ENCODE measurements at regions not wholly inside any gene's neighbourhood (a gene's known extent, or its start where the extent isn't known, plus 50 kb on each side); places are given as distances from the start of the nearest gene placed in this dataset.

GRCh38 chr3:96070678-96071077 lies 743.7 kb upstream of the EPHA6 start:
- no peaks in the 10 kb centered on the region for H4K20me1 ChIP-seq (ENCODE audit: low read depth, low read length)
- no peak for TF ChIP-seq EZH2phosphoT487 (conservative IDR thresholded peaks at IDR 0.05; ENCODE audit: low read length)
- H3K36me3 ChIP-seq (ENCODE audit: low read length): no peaks in the 10 kb centered on the region
- no peak overlapping the region for H2AFZ ChIP-seq (ENCODE audit: low read depth, low read length, severe bottlenecking)
- no peaks in the 10 kb centered on the region for H3F3A ChIP-seq (ENCODE audit: insufficient read depth)
- H3K79me2 ChIP-seq (ENCODE audit: insufficient read depth, low read length): no peaks in the 10 kb centered on the region
- no peaks in the 10 kb centered on the region for H3K27me3 ChIP-seq (ENCODE audit: low read length)
- H3K4me3 ChIP-seq (ENCODE audit: insufficient read depth, low read length, poor library complexity, severe bottlenecking): no peak overlapping the region
- H3K9ac ChIP-seq (ENCODE audit: low read length): no peak overlapping the region
- no peak overlapping the region for H3K4me2 ChIP-seq (ENCODE audit: low read depth, low read length, poor library complexity, severe bottlenecking)
- peaks cover 17% of the 10 kb centered on the region; the same call in 1 of the 2 replicates for H3K9me3 ChIP-seq (ENCODE audit: insufficient read depth, low read length)
- H3K9me2 ChIP-seq (replicated peaks; ENCODE audit: insufficient read depth, low read length): no peaks in the 10 kb centered on the region
- no peak overlapping the region for H3K27ac ChIP-seq (ENCODE audit: low read depth, low read length)

- peaks cover 17% of the 10 kb centered on the region; the same call in 1 of the 2 replicates for H3K9me3 ChIP-seq (ENCODE audit: insufficient read depth, low read length)
- TF ChIP-seq CTCF (IDR thresholded peaks at IDR 0.05; ENCODE audit: insufficient read depth, low read length, poor library complexity, severe bottlenecking): no peak
- no peak for TF ChIP-seq EZH2phosphoT487 (conservative IDR thresholded peaks at IDR 0.05; ENCODE audit: low read length)
- H3K27me3 ChIP-seq (ENCODE audit: low read length): no peaks in the 10 kb centered on the region
Measured at GRCh38 chr3:96071097-96071496, 743.3 kb upstream of the EPHA6 start.

DNA sequence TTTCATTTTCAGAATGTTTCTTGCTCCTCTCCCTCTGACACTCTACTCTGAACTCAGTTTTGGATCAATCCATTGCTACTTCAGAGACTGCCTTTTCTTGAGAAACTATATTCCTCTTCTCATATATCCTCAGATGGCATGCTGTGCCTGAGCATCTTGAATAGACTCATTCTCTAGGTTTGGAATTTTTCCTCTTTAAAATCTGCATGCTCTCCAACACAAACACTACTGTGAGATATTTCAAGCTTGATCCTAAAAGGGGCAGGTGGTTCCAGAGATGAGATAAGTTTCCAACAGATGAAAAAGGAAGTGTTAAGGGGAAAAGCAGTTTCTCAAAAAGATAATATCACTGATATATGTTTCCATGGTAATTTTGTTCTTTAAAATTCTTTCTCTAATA lies 742.2 kb upstream of the EPHA6 start:
- no peaks in the 10 kb centered on the region for H4K20me1 ChIP-seq (ENCODE audit: low read depth, low read length)
- H3K9me2 ChIP-seq (replicated peaks; ENCODE audit: insufficient read depth, low read length): no peaks in the 10 kb centered on the region
- H3K36me3 ChIP-seq (ENCODE audit: low read length): no peaks in the 10 kb centered on the region
- H3K4me2 ChIP-seq (ENCODE audit: low read depth, low read length, poor library complexity, severe bottlenecking): no peak overlapping the region
- no peaks in the 10 kb centered on the region for H3F3A ChIP-seq (ENCODE audit: insufficient read depth)
- H3K4me3 ChIP-seq (ENCODE audit: insufficient read depth, low read length, poor library complexity, severe bottlenecking): no peak overlapping the region
- H3K27me3 ChIP-seq (ENCODE audit: low read length): no peaks in the 10 kb centered on the region
- no peak overlapping the region for H3K27ac ChIP-seq (ENCODE audit: low read depth, low read length)
- H2AFZ ChIP-seq (ENCODE audit: low read depth, low read length, severe bottlenecking): no peak overlapping the region
- H3K9ac ChIP-seq (ENCODE audit: low read length): no peak overlapping the region
- TF ChIP-seq EZH2phosphoT487 (conservative IDR thresholded peaks at IDR 0.05; ENCODE audit: low read length) (no peak), CTCF (IDR thresholded peaks at IDR 0.05; ENCODE audit: insufficient read depth, low read length, poor library complexity, severe bottlenecking) (no peak)
- no peaks in the 10 kb centered on the region for H3K79me2 ChIP-seq (ENCODE audit: insufficient read depth, low read length)
- H3K9me3 ChIP-seq (ENCODE audit: insufficient read depth, low read length): peaks cover 17% of the 10 kb centered on the region; the same call in 1 of the 2 replicates

More at GRCh38 chr3:96071097-96071496, 743.3 kb upstream of the EPHA6 start:
- no peaks in the 10 kb centered on the region for H3K9me2 ChIP-seq (replicated peaks; ENCODE audit: insufficient read depth, low read length)
- no peaks in the 10 kb centered on the region for H3K36me3 ChIP-seq (ENCODE audit: low read length)
- H3K4me3 ChIP-seq (ENCODE audit: insufficient read depth, low read length, poor library complexity, severe bottlenecking): no peak overlapping the region
- H2AFZ ChIP-seq (ENCODE audit: low read depth, low read length, severe bottlenecking): no peak overlapping the region
- H3K27ac ChIP-seq (ENCODE audit: low read depth, low read length): no peak overlapping the region
- H3K79me2 ChIP-seq (ENCODE audit: insufficient read depth, low read length): no peaks in the 10 kb centered on the region
- no peak overlapping the region for H3K4me2 ChIP-seq (ENCODE audit: low read depth, low read length, poor library complexity, severe bottlenecking)
- H3K9ac ChIP-seq (ENCODE audit: low read length): no peak overlapping the region
- H3F3A ChIP-seq (ENCODE audit: insufficient read depth): no peaks in the 10 kb centered on the region
- H4K20me1 ChIP-seq (ENCODE audit: low read depth, low read length): no peaks in the 10 kb centered on the region

GRCh38 chr3:96083610-96084009 lies 730.8 kb upstream of the EPHA6 start:
- no peaks in the 10 kb centered on the region for H3K9me2 ChIP-seq (replicated peaks; ENCODE audit: insufficient read depth, low read length)
- no peak overlapping the region for H2AFZ ChIP-seq (ENCODE audit: low read depth, low read length, severe bottlenecking)
- no peak overlapping the region for H3K4me2 ChIP-seq (ENCODE audit: low read depth, low read length, poor library complexity, severe bottlenecking)
- TF ChIP-seq EZH2phosphoT487 (conservative IDR thresholded peaks at IDR 0.05; ENCODE audit: low read length) (no peak), CTCF (IDR thresholded peaks at IDR 0.05; ENCODE audit: insufficient read depth, low read length, poor library complexity, severe bottlenecking) (no peak)
- no peaks in the 10 kb centered on the region for H3K79me2 ChIP-seq (ENCODE audit: insufficient read depth, low read length)
- no peak overlapping the region for H3K9ac ChIP-seq (ENCODE audit: low read length)
- no peak overlapping the region for H3K4me3 ChIP-seq (ENCODE audit: insufficient read depth, low read length, poor library complexity, severe bottlenecking)
- no peaks in the 10 kb centered on the region for H4K20me1 ChIP-seq (ENCODE audit: low read depth, low read length)
- no peaks in the 10 kb centered on the region for H3F3A ChIP-seq (ENCODE audit: insufficient read depth)
- no peaks in the 10 kb centered on the region for H3K27me3 ChIP-seq (ENCODE audit: low read length)
- no peak overlapping the region for H3K27ac ChIP-seq (ENCODE audit: low read depth, low read length)
- no peaks in the 10 kb centered on the region for H3K9me3 ChIP-seq (ENCODE audit: insufficient read depth, low read length)
- H3K36me3 ChIP-seq (ENCODE audit: low read length): no peaks in the 10 kb centered on the region
